Endothelial cell of umbilical vein (primary cell): ENCODE measurements at regions not wholly inside any gene's neighbourhood (a gene's known extent, or its start where the extent isn't known, plus 50 kb on each side); places are given as distances from the start of the nearest gene placed in this dataset.

Experiments used
- BruUV-seq: library from RNA; stranded (reverse); fragments of 400-500 nt; replicated peaks from 2 replicates; lab custom pipeline; 2021; lab: Mats Ljungman, UMichigan
- CTCF ChIA-PET: fragments of 300-600, 350-600 bp; sonication (Branson Sonifier 250); formaldehyde crosslinking; loops from one replicate; lab custom pipeline; 2021; ENCODE audit warnings: antibody characterized with exemption, inconsistent platforms; lab: Charles Lee
- POLR2A ChIA-PET: fragments of 300-600, 350-600 bp; sonication (Branson Sonifier 250); formaldehyde crosslinking; loops from one replicate; lab custom pipeline; 2021; ENCODE audit warnings: antibody characterized with exemption, inconsistent platforms; lab: Charles Lee
- DNase-seq: peaks from one replicate; pipeline ENCODE4 v3.0.0-alpha.2; 2011; ENCODE audit warnings: low read depth, low spot score
- FAIRE-seq: peaks from 2 replicates; lab custom pipeline; 2011; peaks lifted over from hg19 to GRCh38; lab: Jason Lieb, UNC
- H2AFZ ChIP-seq: 2 replicates; pipeline ENCODE4 v1.6.0; 2012; ENCODE audit warnings: low read depth, low read length, control low read depth, inconsistent platforms
- H3K27ac ChIP-seq: 2 replicates; pipeline ENCODE4 v1.5.1; 2011; ENCODE audit warnings: low read depth, mild to moderate bottlenecking, control low read depth, low read length, moderate library complexity; ENCODE audit not compliant: insufficient read depth
- H3K27me3 ChIP-seq, 2 experiments: 2 replicates each; pipeline versions ENCODE4 v1.6.0 to v1.6.1; 2011; ENCODE audit warnings: low read length in 2 of 2, mixed read lengths in 1 of 2; ENCODE audit not compliant: control insufficient read depth in 2 of 2, insufficient read depth in 2 of 2
- H3K36me3 ChIP-seq, 2 experiments: 2 replicates in 1 of 2; 3 replicates in 1 of 2; pipeline ENCODE4 v1.5.1; 2011; ENCODE audit warnings: low read length in 2 of 2, mild to moderate bottlenecking in 1 of 2, moderate library complexity in 1 of 2; ENCODE audit not compliant: control insufficient read depth in 2 of 2, insufficient read depth in 2 of 2; ENCODE audit errors: extremely low read depth in 1 of 2
- H3K4me1 ChIP-seq: 3 replicates; pipeline ENCODE4 v1.5.1; 2011; ENCODE audit warnings: mild to moderate bottlenecking, low read length; ENCODE audit not compliant: control insufficient read depth, insufficient read depth; ENCODE audit errors: extremely low read depth
- H3K4me2 ChIP-seq: 2 replicates; pipeline ENCODE4 v1.6.1; 2011; ENCODE audit warnings: low read length, control low read depth, mixed read lengths; ENCODE audit not compliant: insufficient read depth
- H3K4me3 ChIP-seq, 3 experiments: fragments of 200-600 bp in 1 of 3; sonication (generic), shearing (Covaris generic) in 1 of 3; replicated peaks in 1 of 3; 2 replicates each; pipeline ENCODE4 v1.5.1; 2011 to 2016; ENCODE audit warnings: control low read depth in 3 of 3, low read length in 3 of 3, mild to moderate bottlenecking in 2 of 3, inconsistent platforms in 1 of 3, low read depth in 1 of 3, moderate library complexity in 1 of 3; ENCODE audit not compliant: insufficient read depth in 1 of 3
- H3K79me2 ChIP-seq: 2 replicates; pipeline ENCODE4 v1.6.0; 2012; ENCODE audit warnings: low read length, inconsistent platforms; ENCODE audit not compliant: control insufficient read depth, insufficient read depth
- H3K9ac ChIP-seq: replicated peaks from 2 replicates; pipeline ENCODE3; 2011; ENCODE audit warnings: low read length, control low read depth; ENCODE audit not compliant: insufficient read depth; ENCODE audit errors: extremely low read depth
- H3K9me1 ChIP-seq: replicated peaks from 3 replicates; pipeline ENCODE4 v1.6.0; 2011; ENCODE audit warnings: mild to moderate bottlenecking, low read length; ENCODE audit not compliant: control insufficient read depth, insufficient read depth; ENCODE audit errors: extremely low read depth
- H3K9me3 ChIP-seq: replicated peaks from 2 replicates; pipeline ENCODE4 v1.5.1; 2012; ENCODE audit warnings: low read length, inconsistent platforms; ENCODE audit not compliant: control insufficient read depth, insufficient read depth
- H4K20me1 ChIP-seq: replicated peaks from 2 replicates; pipeline ENCODE3; 2011; ENCODE audit warnings: mild to moderate bottlenecking, low read length; ENCODE audit not compliant: control insufficient read depth, insufficient read depth; ENCODE audit errors: extremely low read depth
- EZH2 ChIP-seq: IDR thresholded peaks from 2 replicates; pipeline ENCODE4 v1.6.1; 2012; ENCODE audit warnings: borderline replicate concordance, low read depth, mild to moderate bottlenecking, moderate library complexity, low read length, inconsistent platforms; ENCODE audit not compliant: severe bottlenecking
- FOS ChIP-seq: IDR thresholded peaks from 2 replicates; pipeline ENCODE4 v1.6.1; 2011; ENCODE audit warnings: mild to moderate bottlenecking, low read length, moderate library complexity, borderline replicate concordance; ENCODE audit not compliant: insufficient read depth
- GATA2 ChIP-seq: IDR thresholded peaks from 2 replicates; pipeline ENCODE4 v1.7.0; 2011; ENCODE audit warnings: low read depth, mild to moderate bottlenecking, moderate library complexity, mixed read lengths, low read length; ENCODE audit not compliant: insufficient read length, insufficient read depth
- JUN ChIP-seq: IDR thresholded peaks from 2 replicates; pipeline ENCODE4 v1.6.1; 2011; ENCODE audit warnings: borderline replicate concordance, low read depth; ENCODE audit not compliant: insufficient read length, insufficient read depth
- MYC ChIP-seq: IDR thresholded peaks from one replicate; pipeline ENCODE4 v1.6.1; 2011; ENCODE audit warnings: mild to moderate bottlenecking, low read depth, low read length
- POLR2A ChIP-seq: IDR thresholded peaks from 2 replicates; pipeline ENCODE4 v1.6.1; 2012; ENCODE audit warnings: low read depth, mild to moderate bottlenecking, control low read depth, low read length
- POLR2AphosphoS5 ChIP-seq: IDR thresholded peaks from 2 replicates; pipeline ENCODE4 v1.6.1; 2012; ENCODE audit warnings: low read depth, mild to moderate bottlenecking, control low read depth, low read length, moderate library complexity; ENCODE audit not compliant: insufficient read depth
- dilution Hi-C: fragments of 300-500 bp; cut with MboI; formaldehyde crosslinking; loops from one replicate; pipeline ENCODE4 v1.15.0; 2019; ENCODE audit warnings: low sequenced_read_pairs; ENCODE audit not compliant: extremely low pct_ligation_motif_present
- intact Hi-C: fragments of 100-400 bp; cut with micrococcal nuclease; formaldehyde crosslinking; loops from one replicate; pipeline ENCODE4 v1.10.0; 2022
- TF ChIP-seq, protein P1 (sequence below), 2 donors: IDR thresholded peaks; 1 replicate in 1 of 2; 2 replicates in 1 of 2; pipeline ENCODE4 v1.5.1; 2011; ENCODE audit warnings: low read length in 2 of 2, mild to moderate bottlenecking in 2 of 2, moderate library complexity in 2 of 2, control low read depth in 1 of 2, inconsistent platforms in 1 of 2, low read depth in 1 of 2; ENCODE audit not compliant: insufficient read depth in 1 of 2; ENCODE audit errors: extremely low read depth in 1 of 2
- TF ChIP-seq, protein P2 (sequence below): IDR thresholded peaks from 2 replicates; pipeline ENCODE4 v1.6.1; 2011; ENCODE audit not compliant: insufficient read depth, insufficient read length

DNA sequence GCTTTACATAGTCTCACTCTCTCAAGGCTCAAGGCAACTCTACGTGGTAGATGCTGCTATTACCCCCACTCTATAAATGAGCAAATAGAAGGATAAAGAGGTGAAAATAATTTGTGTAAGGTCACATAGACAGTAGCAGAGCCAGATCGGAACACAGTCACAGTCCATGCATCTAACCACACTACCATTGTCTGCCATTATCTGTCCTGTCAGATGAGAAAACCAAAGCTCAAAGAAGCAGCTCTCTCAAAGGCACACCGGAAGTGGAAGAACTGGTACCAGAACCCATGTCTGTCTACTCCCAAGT lies 134.4 kb upstream of the NUDT4 start:
- Histone ChIP-seq H2AFZ (no peak overlapping the region), H3K9me1 (no peaks in the 10 kb centered on the region), H3K4me3 (no peak overlapping the region), H3K27me3 (no peaks in the 10 kb centered on the region), H3K4me1 (no peaks in the 10 kb centered on the region), H3K36me3 (no peaks in the 10 kb centered on the region), H3K79me2 (no peaks in the 10 kb centered on the region), H3K27ac (no peak overlapping the region), H3K4me2 (no peak overlapping the region), H4K20me1 (no peaks in the 10 kb centered on the region), H3K9me3 (no peaks in the 10 kb centered on the region), H3K9ac (no peak overlapping the region)
- TF ChIP-seq MYC (no peak), GATA2 (no peak), POLR2A (no peak), FOS (no peak), JUN (no peak), POLR2AphosphoS5 (no peak), EZH2 (no peak)
- TF ChIP-seq, protein P1, sequence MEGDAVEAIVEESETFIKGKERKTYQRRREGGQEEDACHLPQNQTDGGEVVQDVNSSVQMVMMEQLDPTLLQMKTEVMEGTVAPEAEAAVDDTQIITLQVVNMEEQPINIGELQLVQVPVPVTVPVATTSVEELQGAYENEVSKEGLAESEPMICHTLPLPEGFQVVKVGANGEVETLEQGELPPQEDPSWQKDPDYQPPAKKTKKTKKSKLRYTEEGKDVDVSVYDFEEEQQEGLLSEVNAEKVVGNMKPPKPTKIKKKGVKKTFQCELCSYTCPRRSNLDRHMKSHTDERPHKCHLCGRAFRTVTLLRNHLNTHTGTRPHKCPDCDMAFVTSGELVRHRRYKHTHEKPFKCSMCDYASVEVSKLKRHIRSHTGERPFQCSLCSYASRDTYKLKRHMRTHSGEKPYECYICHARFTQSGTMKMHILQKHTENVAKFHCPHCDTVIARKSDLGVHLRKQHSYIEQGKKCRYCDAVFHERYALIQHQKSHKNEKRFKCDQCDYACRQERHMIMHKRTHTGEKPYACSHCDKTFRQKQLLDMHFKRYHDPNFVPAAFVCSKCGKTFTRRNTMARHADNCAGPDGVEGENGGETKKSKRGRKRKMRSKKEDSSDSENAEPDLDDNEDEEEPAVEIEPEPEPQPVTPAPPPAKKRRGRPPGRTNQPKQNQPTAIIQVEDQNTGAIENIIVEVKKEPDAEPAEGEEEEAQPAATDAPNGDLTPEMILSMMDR (IDR thresholded peaks at IDR 0.05; ENCODE audit: extremely low read depth in 1 of 2, insufficient read depth in 1 of 2, low read depth in 1 of 2, low read length in 2 of 2) = no peak
- TF ChIP-seq, protein P2, sequence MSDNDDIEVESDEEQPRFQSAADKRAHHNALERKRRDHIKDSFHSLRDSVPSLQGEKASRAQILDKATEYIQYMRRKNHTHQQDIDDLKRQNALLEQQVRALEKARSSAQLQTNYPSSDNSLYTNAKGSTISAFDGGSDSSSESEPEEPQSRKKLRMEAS = no peak
- no peak for FAIRE-seq
- ChIA-PET POLR2A (no interaction called here), CTCF (interaction anchor here (1.3 to 1.8 kb wide), 2 partner anchors 21 to 256 kb away, joined by 3 to 4 read pairs; no protein-coding TSS in a partner anchor)
- intact Hi-C loops (no loop called here), dilution Hi-C loops (no loop called here)
- no peak for DNase-seq
- no TSS peak for BruUV-seq
